ENCODE measurements at regions not wholly inside any gene's neighbourhood (a gene's known extent, or its start where the extent isn't known, plus 50 kb on each side); places are given as distances from the start of the nearest gene placed in this dataset.

- no peak for TF ChIP-seq SIN3B (IDR thresholded peaks at IDR 0.05; ENCODE audit: low read length)
- TF ChIP-seq MTF1 (CRISPR knock-in tag; IDR thresholded peaks at IDR 0.05): no peak
- TF ChIP-seq, protein P1, sequence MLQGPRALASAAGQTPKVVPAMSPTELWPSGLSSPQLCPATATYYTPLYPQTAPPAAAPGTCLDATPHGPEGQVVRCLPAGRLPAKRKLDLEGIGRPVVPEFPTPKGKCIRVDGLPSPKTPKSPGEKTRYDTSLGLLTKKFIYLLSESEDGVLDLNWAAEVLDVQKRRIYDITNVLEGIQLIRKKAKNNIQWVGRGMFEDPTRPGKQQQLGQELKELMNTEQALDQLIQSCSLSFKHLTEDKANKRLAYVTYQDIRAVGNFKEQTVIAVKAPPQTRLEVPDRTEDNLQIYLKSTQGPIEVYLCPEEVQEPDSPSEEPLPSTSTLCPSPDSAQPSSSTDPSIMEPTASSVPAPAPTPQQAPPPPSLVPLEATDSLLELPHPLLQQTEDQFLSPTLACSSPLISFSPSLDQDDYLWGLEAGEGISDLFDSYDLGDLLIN (CRISPR knock-in tag; IDR thresholded peaks at IDR 0.05; ENCODE audit: borderline replicate concordance): no peak
Observed at GRCh38 chrX:35680940-35681346, 117.2 kb upstream of the MAGEB16 start (continued).

- no peaks in the 10 kb centered on the region for H3K27me3 ChIP-seq (ENCODE audit: control insufficient read depth in 1 of 2, insufficient read depth in 2 of 2, low read length in 2 of 2)
- BruUV-seq (replicated peaks): no TSS peak
- whole genome bisulfite sequencing (ENCODE audit: low lambda C conversion rate): 0% methylated on average over 2 of the region's 2 CpGs
- intact Hi-C loops (cut with micrococcal nuclease; ENCODE audit: unreplicated experiment) (no loop called here), in situ Hi-C loops (cut with HindIII; ENCODE audit: extremely low pct_ligation_motif_present, low pct_unique_long_range_greater_than_20kb) (no loop called here)
- H3K9me3 ChIP-seq (ENCODE audit: low read length): no peaks in the 10 kb centered on the region
- no peak overlapping the region for H3K4me3 ChIP-seq (replicated peaks in 1 of 3; ENCODE audit: insufficient read depth in 1 of 3, low read depth in 2 of 3, low read length in 3 of 3)
- ChIA-PET POLR2A (no interaction called here), CTCF (ENCODE audit: low intra/inter-chr PET ratio, low total read pairs) (no interaction called here)
- FAIRE-seq (no peak), DNase-seq (ENCODE audit: low spot score) (no peak), ATAC-seq (no peak)
- no peaks in the 10 kb centered on the region for H4K20me1 ChIP-seq (ENCODE audit: insufficient read depth, low read length)
- H3K9ac ChIP-seq (ENCODE audit: insufficient read depth, low read depth, low read length): no peak overlapping the region
- no peaks in the 10 kb centered on the region for H3K79me2 ChIP-seq (ENCODE audit: insufficient read depth, low read length)
- no peak overlapping the region for H3K27ac ChIP-seq (ENCODE audit: extremely low read length, insufficient read depth, low read length)
- no peaks in the 10 kb centered on the region for H3K4me1 ChIP-seq (ENCODE audit: insufficient read depth, low read length)
- no peak overlapping the region for H2AFZ ChIP-seq (ENCODE audit: low read length)
- H3K4me2 ChIP-seq (ENCODE audit: low read depth, low read length): no peak overlapping the region
- H3K36me3 ChIP-seq (replicated peaks in 1 of 2; ENCODE audit: control insufficient read depth in 1 of 2, insufficient read depth in 2 of 2, low read length in 2 of 2): no peaks in the 10 kb centered on the region
- TF ChIP-seq TAF1 (CRISPR knock-in tag; IDR thresholded peaks at IDR 0.05): no peak
- no peak for TF ChIP-seq ISL2 (CRISPR knock-in tag; IDR thresholded peaks at IDR 0.05)
- TF ChIP-seq ZNF747 (CRISPR knock-in tag; IDR thresholded peaks at IDR 0.05; ENCODE audit: borderline replicate concordance): no peak
- TF ChIP-seq MYNN (CRISPR knock-in tag; IDR thresholded peaks at IDR 0.05; ENCODE audit: low read depth): no peak
- TF ChIP-seq ZNF75D (CRISPR knock-in tag; IDR thresholded peaks at IDR 0.05; ENCODE audit: borderline replicate concordance): no peak
- TF ChIP-seq NR2F6 (IDR thresholded peaks at IDR 0.05): no peak
- TF ChIP-seq NR2F6 (CRISPR knock-in tag; IDR thresholded peaks at IDR 0.05): no peak
- TF ChIP-seq, protein P2, sequence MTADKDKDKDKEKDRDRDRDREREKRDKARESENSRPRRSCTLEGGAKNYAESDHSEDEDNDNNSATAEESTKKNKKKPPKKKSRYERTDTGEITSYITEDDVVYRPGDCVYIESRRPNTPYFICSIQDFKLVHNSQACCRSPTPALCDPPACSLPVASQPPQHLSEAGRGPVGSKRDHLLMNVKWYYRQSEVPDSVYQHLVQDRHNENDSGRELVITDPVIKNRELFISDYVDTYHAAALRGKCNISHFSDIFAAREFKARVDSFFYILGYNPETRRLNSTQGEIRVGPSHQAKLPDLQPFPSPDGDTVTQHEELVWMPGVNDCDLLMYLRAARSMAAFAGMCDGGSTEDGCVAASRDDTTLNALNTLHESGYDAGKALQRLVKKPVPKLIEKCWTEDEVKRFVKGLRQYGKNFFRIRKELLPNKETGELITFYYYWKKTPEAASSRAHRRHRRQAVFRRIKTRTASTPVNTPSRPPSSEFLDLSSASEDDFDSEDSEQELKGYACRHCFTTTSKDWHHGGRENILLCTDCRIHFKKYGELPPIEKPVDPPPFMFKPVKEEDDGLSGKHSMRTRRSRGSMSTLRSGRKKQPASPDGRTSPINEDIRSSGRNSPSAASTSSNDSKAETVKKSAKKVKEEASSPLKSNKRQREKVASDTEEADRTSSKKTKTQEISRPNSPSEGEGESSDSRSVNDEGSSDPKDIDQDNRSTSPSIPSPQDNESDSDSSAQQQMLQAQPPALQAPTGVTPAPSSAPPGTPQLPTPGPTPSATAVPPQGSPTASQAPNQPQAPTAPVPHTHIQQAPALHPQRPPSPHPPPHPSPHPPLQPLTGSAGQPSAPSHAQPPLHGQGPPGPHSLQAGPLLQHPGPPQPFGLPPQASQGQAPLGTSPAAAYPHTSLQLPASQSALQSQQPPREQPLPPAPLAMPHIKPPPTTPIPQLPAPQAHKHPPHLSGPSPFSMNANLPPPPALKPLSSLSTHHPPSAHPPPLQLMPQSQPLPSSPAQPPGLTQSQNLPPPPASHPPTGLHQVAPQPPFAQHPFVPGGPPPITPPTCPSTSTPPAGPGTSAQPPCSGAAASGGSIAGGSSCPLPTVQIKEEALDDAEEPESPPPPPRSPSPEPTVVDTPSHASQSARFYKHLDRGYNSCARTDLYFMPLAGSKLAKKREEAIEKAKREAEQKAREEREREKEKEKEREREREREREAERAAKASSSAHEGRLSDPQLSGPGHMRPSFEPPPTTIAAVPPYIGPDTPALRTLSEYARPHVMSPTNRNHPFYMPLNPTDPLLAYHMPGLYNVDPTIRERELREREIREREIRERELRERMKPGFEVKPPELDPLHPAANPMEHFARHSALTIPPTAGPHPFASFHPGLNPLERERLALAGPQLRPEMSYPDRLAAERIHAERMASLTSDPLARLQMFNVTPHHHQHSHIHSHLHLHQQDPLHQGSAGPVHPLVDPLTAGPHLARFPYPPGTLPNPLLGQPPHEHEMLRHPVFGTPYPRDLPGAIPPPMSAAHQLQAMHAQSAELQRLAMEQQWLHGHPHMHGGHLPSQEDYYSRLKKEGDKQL (CRISPR knock-in tag; IDR thresholded peaks at IDR 0.05; ENCODE audit: low read depth): no peak
- TF ChIP-seq, protein P3, sequence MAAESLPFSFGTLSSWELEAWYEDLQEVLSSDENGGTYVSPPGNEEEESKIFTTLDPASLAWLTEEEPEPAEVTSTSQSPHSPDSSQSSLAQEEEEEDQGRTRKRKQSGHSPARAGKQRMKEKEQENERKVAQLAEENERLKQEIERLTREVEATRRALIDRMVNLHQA (CRISPR knock-in tag; IDR thresholded peaks at IDR 0.05): no peak
- TF ChIP-seq, protein P4, sequence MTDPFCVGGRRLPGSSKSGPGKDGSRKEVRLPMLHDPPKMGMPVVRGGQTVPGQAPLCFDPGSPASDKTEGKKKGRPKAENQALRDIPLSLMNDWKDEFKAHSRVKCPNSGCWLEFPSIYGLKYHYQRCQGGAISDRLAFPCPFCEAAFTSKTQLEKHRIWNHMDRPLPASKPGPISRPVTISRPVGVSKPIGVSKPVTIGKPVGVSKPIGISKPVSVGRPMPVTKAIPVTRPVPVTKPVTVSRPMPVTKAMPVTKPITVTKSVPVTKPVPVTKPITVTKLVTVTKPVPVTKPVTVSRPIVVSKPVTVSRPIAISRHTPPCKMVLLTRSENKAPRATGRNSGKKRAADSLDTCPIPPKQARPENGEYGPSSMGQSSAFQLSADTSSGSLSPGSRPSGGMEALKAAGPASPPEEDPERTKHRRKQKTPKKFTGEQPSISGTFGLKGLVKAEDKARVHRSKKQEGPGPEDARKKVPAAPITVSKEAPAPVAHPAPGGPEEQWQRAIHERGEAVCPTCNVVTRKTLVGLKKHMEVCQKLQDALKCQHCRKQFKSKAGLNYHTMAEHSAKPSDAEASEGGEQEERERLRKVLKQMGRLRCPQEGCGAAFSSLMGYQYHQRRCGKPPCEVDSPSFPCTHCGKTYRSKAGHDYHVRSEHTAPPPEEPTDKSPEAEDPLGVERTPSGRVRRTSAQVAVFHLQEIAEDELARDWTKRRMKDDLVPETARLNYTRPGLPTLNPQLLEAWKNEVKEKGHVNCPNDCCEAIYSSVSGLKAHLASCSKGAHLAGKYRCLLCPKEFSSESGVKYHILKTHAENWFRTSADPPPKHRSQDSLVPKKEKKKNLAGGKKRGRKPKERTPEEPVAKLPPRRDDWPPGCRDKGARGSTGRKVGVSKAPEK (CRISPR knock-in tag; IDR thresholded peaks at IDR 0.05; ENCODE audit: borderline replicate concordance): no peak
- no peak for TF ChIP-seq ZNF780A (CRISPR knock-in tag; IDR thresholded peaks at IDR 0.05)
- TF ChIP-seq U2AF1 (optimal IDR thresholded peaks at IDR 0.05; ENCODE audit: low read depth, low read length): no peak
- no peak for TF ChIP-seq KLF15 (CRISPR knock-in tag; IDR thresholded peaks at IDR 0.05; ENCODE audit: borderline replicate concordance)
Observed at GRCh38 chrX:35682476-35682875, 115.7 kb upstream of the MAGEB16 start.

Data from HepG2 (cell line).